Neural crest cell (in vitro differentiated cells): ENCODE measurements at regions not wholly inside any gene's neighbourhood (a gene's known extent, or its start where the extent isn't known, plus 50 kb on each side); places are given as distances from the start of the nearest gene placed in this dataset.

Experiments
- DNase-seq: peaks from one replicate; pipeline ENCODE4 v3.0.0; 2021; ENCODE audit warnings: low read depth, mixed read lengths, low spot score
- H3K27ac Mint-ChIP-seq: one replicate; pipeline ENCODE4 v1.8.0; 2021; ENCODE audit warnings: mild to moderate bottlenecking, mixed read lengths; ENCODE audit not compliant: unreplicated experiment
- H3K27me3 Mint-ChIP-seq: 2 replicates; pipeline ENCODE4 v1.8.0; 2021; ENCODE audit warnings: low read depth, mild to moderate bottlenecking, mixed read lengths
- H3K36me3 Mint-ChIP-seq: 2 replicates; pipeline ENCODE4 v1.8.0; 2021; ENCODE audit warnings: low read depth, mild to moderate bottlenecking, mixed read lengths
- H3K4me1 Mint-ChIP-seq: 2 replicates; pipeline ENCODE4 v1.8.0; 2021; ENCODE audit warnings: mixed read lengths
- H3K4me3 Mint-ChIP-seq: one replicate; pipeline ENCODE4 v1.8.0; 2021; ENCODE audit warnings: mild to moderate bottlenecking, mixed read lengths
- H3K9me3 Mint-ChIP-seq: 2 replicates; pipeline ENCODE4 v1.8.0; 2021; ENCODE audit warnings: mixed read lengths
- TF ChIP-seq, protein P1 (sequence below): fragments of 200-600 bp; sonication (generic); conservative IDR thresholded peaks from 2 replicates; pipeline ENCODE4 v1.5.0; 2021; ENCODE audit warnings: antibody characterized with exemption, mild to moderate bottlenecking

DNA sequence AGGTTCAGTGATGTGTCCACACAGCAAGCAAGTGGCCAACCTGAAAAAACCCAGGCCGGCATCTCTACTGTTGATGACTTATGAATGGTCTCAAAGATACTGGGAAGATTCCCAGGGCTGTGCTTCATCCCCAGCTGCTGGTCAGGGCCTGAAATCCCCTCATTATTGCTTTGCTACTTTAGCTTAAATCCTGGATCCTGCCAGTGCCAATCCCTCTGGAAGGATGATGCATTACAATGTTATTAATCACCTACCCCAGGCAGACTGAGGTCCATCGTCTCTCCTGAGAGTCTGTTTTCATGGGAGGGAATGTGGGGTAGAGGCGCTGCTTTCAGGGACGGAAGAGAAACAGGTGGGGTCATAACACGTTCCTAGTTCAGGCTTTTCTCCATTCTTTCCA is 371.6 kb downstream of the RPS24 start:
- TF ChIP-seq, protein P1, sequence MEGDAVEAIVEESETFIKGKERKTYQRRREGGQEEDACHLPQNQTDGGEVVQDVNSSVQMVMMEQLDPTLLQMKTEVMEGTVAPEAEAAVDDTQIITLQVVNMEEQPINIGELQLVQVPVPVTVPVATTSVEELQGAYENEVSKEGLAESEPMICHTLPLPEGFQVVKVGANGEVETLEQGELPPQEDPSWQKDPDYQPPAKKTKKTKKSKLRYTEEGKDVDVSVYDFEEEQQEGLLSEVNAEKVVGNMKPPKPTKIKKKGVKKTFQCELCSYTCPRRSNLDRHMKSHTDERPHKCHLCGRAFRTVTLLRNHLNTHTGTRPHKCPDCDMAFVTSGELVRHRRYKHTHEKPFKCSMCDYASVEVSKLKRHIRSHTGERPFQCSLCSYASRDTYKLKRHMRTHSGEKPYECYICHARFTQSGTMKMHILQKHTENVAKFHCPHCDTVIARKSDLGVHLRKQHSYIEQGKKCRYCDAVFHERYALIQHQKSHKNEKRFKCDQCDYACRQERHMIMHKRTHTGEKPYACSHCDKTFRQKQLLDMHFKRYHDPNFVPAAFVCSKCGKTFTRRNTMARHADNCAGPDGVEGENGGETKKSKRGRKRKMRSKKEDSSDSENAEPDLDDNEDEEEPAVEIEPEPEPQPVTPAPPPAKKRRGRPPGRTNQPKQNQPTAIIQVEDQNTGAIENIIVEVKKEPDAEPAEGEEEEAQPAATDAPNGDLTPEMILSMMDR = no peak
- H3K4me1 Mint-ChIP-seq = peaks cover 46% of the 10 kb centered on the region
- H3K36me3 Mint-ChIP-seq = no peaks in the 10 kb centered on the region

DNA sequence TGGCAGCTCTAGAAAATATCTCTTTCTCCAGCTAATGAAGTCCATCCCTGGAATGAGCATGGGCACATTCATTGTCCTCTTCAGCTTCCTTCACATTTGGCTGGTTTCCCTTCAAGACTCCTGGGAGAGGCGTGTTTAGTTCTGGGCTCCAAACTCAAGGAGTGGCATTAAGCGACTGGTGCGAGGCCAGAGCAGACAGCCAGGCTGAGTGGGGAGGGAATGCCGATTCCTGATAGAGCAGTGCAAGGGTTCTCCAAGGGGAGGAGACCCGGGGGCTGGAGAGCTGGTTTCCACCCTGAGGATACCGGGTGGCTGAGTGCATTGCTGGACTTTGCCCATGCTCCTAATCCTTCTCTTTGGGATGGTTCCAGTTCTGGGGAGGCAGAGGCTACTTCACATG is 372.1 kb downstream of the RPS24 start:
- no peak for DNase-seq
- no peaks in the 10 kb centered on the region for H3K27me3 Mint-ChIP-seq
- TF ChIP-seq, protein P1 = no peak
- H3K36me3 Mint-ChIP-seq = no peaks in the 10 kb centered on the region
- no peaks in the 10 kb centered on the region for H3K9me3 Mint-ChIP-seq
- no peak overlapping the region for H3K27ac Mint-ChIP-seq
- peaks cover 46% of the 10 kb centered on the region for H3K4me1 Mint-ChIP-seq
- H3K4me3 Mint-ChIP-seq = peak overlapping the region; percentile 9

More for the DNA sequence above, 371.6 kb downstream of the RPS24 start:
- peak overlapping the region; percentile 27 for H3K4me3 Mint-ChIP-seq
- H3K9me3 Mint-ChIP-seq = no peaks in the 10 kb centered on the region
- H3K27ac Mint-ChIP-seq = no peak overlapping the region
- H3K27me3 Mint-ChIP-seq = no peaks in the 10 kb centered on the region
- DNase-seq = no peak

DNA sequence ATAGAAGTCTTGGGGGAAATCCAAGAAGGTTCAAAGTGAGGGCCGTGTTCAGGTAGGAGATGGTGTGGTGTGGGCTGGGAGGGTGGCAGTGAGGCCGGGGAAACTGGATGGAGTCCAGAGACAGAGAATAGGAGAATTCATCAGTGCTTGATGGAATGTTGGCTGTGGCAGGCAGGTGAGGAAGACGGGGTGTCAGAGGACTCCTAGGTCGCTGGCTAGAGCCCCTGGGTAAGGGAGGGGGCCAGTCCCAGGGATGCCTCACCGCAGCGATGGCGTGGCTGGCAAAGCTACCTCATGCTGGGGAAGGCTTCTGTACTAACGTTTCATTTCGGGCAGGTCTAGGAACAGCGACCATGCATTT is 373.0 kb downstream of the RPS24 start:
- Mint-ChIP-seq H3K36me3 (no peaks in the 10 kb centered on the region), H3K27me3 (no peaks in the 10 kb centered on the region), H3K27ac (peak overlapping the region; percentile 98), H3K9me3 (no peaks in the 10 kb centered on the region), H3K4me3 (peak overlapping the region; percentile 92), H3K4me1 (peaks cover 40% of the 10 kb centered on the region)
- no peak for DNase-seq
- TF ChIP-seq, protein P1 = no peak

DNA sequence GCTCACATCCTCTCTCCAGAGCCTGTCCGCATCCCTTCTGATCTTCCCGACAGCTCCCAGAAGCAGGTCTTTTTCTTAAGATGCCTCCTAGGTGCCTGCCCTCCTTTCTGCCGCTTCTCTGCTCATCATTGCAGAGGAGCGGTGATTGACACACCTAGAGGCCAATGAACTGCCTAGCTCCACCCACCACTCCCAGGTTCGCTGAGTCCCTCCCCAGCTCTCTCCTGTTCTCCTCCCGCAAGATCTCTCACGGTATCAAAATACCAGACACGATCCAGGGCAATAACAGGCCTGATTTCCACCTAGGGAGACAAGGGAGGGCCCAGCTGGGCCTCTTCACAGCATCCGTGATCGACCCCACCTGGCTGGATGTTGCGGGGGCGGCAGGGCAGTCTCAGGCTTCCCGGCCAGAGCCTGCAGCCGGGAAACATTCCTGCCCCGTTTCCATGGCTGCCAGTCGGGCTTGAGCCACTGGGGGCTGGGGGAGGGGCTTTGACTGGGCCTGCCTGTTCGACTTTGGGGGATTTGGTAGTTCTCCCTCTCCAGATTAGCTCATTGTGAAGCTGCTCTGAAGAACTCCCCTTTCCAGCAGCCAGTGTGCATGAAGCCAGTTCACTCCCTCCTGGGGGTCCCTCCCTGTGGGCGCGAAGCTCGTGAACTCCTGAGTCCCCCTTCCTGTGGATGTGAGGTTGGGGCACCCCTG is 373.5 kb downstream of the RPS24 start:
- peak; percentile 90 for DNase-seq
- Mint-ChIP-seq H3K9me3 (no peaks in the 10 kb centered on the region), H3K4me3 (peak overlapping the region; percentile 92), H3K4me1 (peaks cover 35% of the 10 kb centered on the region), H3K27me3 (no peaks in the 10 kb centered on the region), H3K36me3 (no peaks in the 10 kb centered on the region), H3K27ac (peak overlapping the region; percentile 98)
- TF ChIP-seq, protein P1 = no peak

DNA sequence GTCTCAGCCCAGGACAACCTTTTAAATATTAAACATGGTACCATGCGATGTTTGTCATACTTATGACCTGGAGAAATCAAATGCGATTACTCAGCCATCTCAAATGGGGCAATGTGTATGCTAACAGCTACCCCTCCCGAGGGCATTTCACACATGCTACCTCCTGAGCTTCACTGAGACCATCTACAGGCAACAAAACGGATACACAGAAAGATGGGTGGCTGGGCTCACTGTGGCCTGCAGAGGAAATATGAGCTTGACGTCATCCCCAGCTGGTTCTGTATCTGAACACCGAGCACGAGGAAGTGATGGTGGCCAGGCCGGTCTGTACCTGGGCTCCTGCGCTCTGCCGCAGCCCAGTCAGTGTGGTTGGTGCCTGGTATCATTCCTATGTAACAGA is 374.3 kb downstream of the RPS24 start:
- Mint-ChIP-seq H3K9me3 (no peaks in the 10 kb centered on the region), H3K27ac (peak overlapping the region; percentile 98), H3K27me3 (no peaks in the 10 kb centered on the region), H3K4me3 (peak overlapping the region; percentile 92), H3K4me1 (peaks cover 32% of the 10 kb centered on the region), H3K36me3 (no peaks in the 10 kb centered on the region)
- no peak for DNase-seq
- TF ChIP-seq, protein P1 = no peak
